SK-N-SH treated with all-trans-retinoic acid at 6 μM for 48 hours (cell line): ENCODE measurements at regions not wholly inside any gene's neighbourhood (a gene's known extent, or its start where the extent isn't known, plus 50 kb on each side); places are given as distances from the start of the nearest gene placed in this dataset.

Source experiments
- OSR1 ChIP-seq: fragments of 250-450 bp; sonication (Bioruptor Pico); IDR thresholded peaks from 2 replicates; pipeline ENCODE4 v1.8.0; 2022; ENCODE audit warnings: moderate library complexity, mild to moderate bottlenecking, inconsistent platforms
- RARB ChIP-seq: fragments of 250-450 bp; sonication (Bioruptor Pico); IDR thresholded peaks from 2 replicates; pipeline ENCODE4 v1.8.0; 2021; ENCODE audit warnings: mild to moderate bottlenecking, moderate library complexity
- TCF4 ChIP-seq: fragments of 250-450 bp; sonication (Bioruptor Pico); IDR thresholded peaks from 2 replicates; pipeline ENCODE4 v1.8.0; 2021; ENCODE audit warnings: mild to moderate bottlenecking, moderate library complexity, borderline replicate concordance
- ZNF565 ChIP-seq: fragments of 450-650 bp; formaldehyde crosslinking; conservative IDR thresholded peaks from 2 replicates; pipeline ENCODE4 v1.5.0; 2020; ENCODE audit warnings: low read depth, mild to moderate bottlenecking, moderate library complexity

GRCh38 chr14:97022741-97023140, 225.6 kb downstream of the VRK1 start:
- TF ChIP-seq TCF4 (CRISPR knock-in tag): no peak
- TF ChIP-seq RARB (CRISPR knock-in tag): no peak
- no peak for TF ChIP-seq ZNF565 (CRISPR knock-in tag)
- no peak for TF ChIP-seq OSR1
